ENCODE measurements at regions not wholly inside any gene's neighbourhood (a gene's known extent, or its start where the extent isn't known, plus 50 kb on each side); places are given as distances from the start of the nearest gene placed in this dataset.

- TF ChIP-seq CTCF (IDR thresholded peaks at IDR 0.05) (no peak), POLR2A (IDR thresholded peaks at IDR 0.05) (no peak), POLR2AphosphoS5 (IDR thresholded peaks at IDR 0.05) (no peak), EP300 (IDR thresholded peaks at IDR 0.05) (no peak)
These were observed 803.1 kb upstream of the COX7C start for GRCh38 chr5:85814596-85814995.

All from stomach (tissue), 4 donors.